H9 (cell line): ENCODE measurements at regions not wholly inside any gene's neighbourhood (a gene's known extent, or its start where the extent isn't known, plus 50 kb on each side); places are given as distances from the start of the nearest gene placed in this dataset.

Experiments used
- DNase-seq: peaks from one replicate; pipeline ENCODE4 v3.0.0-alpha.2; 2017
- H2AFZ ChIP-seq: one replicate; pipeline ENCODE4 v1.6.1; 2013; ENCODE audit warnings: mild to moderate bottlenecking, low read length, control low read depth, moderate library complexity
- H2AK5ac ChIP-seq: 2 replicates; pipeline ENCODE4 v1.6.1; 2013; ENCODE audit warnings: low read length, control low read depth, mixed read lengths; ENCODE audit not compliant: insufficient read length
- H2BK120ac ChIP-seq: one replicate; pipeline ENCODE4 v1.6.1; 2013; ENCODE audit warnings: low read depth, mild to moderate bottlenecking, low read length, control low read depth, inconsistent platforms; ENCODE audit not compliant: poor library complexity, severe bottlenecking
- H2BK12ac ChIP-seq: 2 replicates; pipeline ENCODE4 v1.6.1; 2013; ENCODE audit warnings: low read length, control low read depth, mixed read lengths, low read depth; ENCODE audit not compliant: insufficient read length
- H2BK15ac ChIP-seq: 2 replicates; pipeline ENCODE4 v1.6.1; 2013; ENCODE audit warnings: low read depth, low read length, control low read depth
- H2BK20ac ChIP-seq: one replicate; pipeline ENCODE4 v1.6.1; 2013; ENCODE audit warnings: low read depth, mild to moderate bottlenecking, low read length, control low read depth, inconsistent platforms; ENCODE audit not compliant: poor library complexity, severe bottlenecking
- H2BK5ac ChIP-seq: 2 replicates; pipeline ENCODE4 v1.6.1; 2013; ENCODE audit warnings: low read length, control low read depth, mixed read lengths; ENCODE audit not compliant: insufficient read length
- H3K14ac ChIP-seq: 2 replicates; pipeline ENCODE4 v1.6.1; 2013; ENCODE audit warnings: low read length, control low read depth; ENCODE audit not compliant: insufficient read depth
- H3K18ac ChIP-seq: 2 replicates; pipeline ENCODE4 v1.6.1; 2013; ENCODE audit warnings: low read depth, mild to moderate bottlenecking, mixed read lengths, low read length, control low read depth; ENCODE audit not compliant: insufficient read length
- H3K23ac ChIP-seq: 2 replicates; pipeline ENCODE4 v1.6.1; 2013; ENCODE audit warnings: low read length, control low read depth, mixed read lengths, low read depth; ENCODE audit not compliant: insufficient read length
- H3K23me2 ChIP-seq: 2 replicates; pipeline ENCODE4 v1.6.1; 2013; ENCODE audit warnings: low read depth, mild to moderate bottlenecking, mixed read lengths, low read length, control low read depth; ENCODE audit not compliant: insufficient read length, poor library complexity, severe bottlenecking
- H3K27ac ChIP-seq: 2 replicates; pipeline ENCODE4 v1.5.1; 2013; ENCODE audit warnings: low read length, control low read depth, mixed read lengths, low read depth; ENCODE audit not compliant: insufficient read length
- H3K27me3 ChIP-seq: 2 replicates; pipeline ENCODE4 v1.6.1; 2013; ENCODE audit warnings: low read length, control low read depth, inconsistent platforms; ENCODE audit not compliant: insufficient read depth
- H3K4ac ChIP-seq: 2 replicates; pipeline ENCODE4 v1.6.1; 2013; ENCODE audit warnings: low read depth, mild to moderate bottlenecking, control low read depth, inconsistent platforms, low read length, moderate library complexity
- H3K4me1 ChIP-seq: 2 replicates; pipeline ENCODE4 v1.6.1; 2013; ENCODE audit warnings: low read length, control low read depth, inconsistent platforms; ENCODE audit not compliant: insufficient read depth
- H3K4me2 ChIP-seq: 2 replicates; pipeline ENCODE4 v1.6.1; 2013; ENCODE audit warnings: low read length, control low read depth, mixed read lengths; ENCODE audit not compliant: insufficient read length, insufficient read depth
- H3K56ac ChIP-seq: 2 replicates; pipeline ENCODE4 v1.6.1; 2013; ENCODE audit warnings: low read depth, mild to moderate bottlenecking, mixed read lengths, low read length, control low read depth; ENCODE audit not compliant: insufficient read length
- H3K79me1 ChIP-seq: 2 replicates; pipeline ENCODE4 v1.6.1; 2013; ENCODE audit warnings: low read depth, mild to moderate bottlenecking, moderate library complexity, low read length, control low read depth, inconsistent platforms; ENCODE audit not compliant: insufficient read depth, poor library complexity, severe bottlenecking
- H3K79me2 ChIP-seq: 2 replicates; pipeline ENCODE4 v1.6.1; 2013; ENCODE audit warnings: low read length, control low read depth, inconsistent platforms; ENCODE audit not compliant: insufficient read depth
- H3K9ac ChIP-seq: 2 replicates; pipeline ENCODE4 v1.6.1; 2013; ENCODE audit warnings: low read length, control low read depth, mixed read lengths; ENCODE audit not compliant: insufficient read length; ENCODE audit errors: extremely low read depth
- H3K9me3 ChIP-seq: one replicate; pipeline ENCODE4 v1.6.1; 2013; ENCODE audit warnings: low read depth, low read length, inconsistent platforms; ENCODE audit not compliant: control insufficient read depth
- H3T11ph ChIP-seq: one replicate; pipeline ENCODE4 v1.6.1; 2013; ENCODE audit warnings: mild to moderate bottlenecking, low read length, control low read depth, inconsistent platforms
- H4K20me1 ChIP-seq: one replicate; pipeline ENCODE4 v1.6.1; 2013; ENCODE audit not compliant: control insufficient read depth, insufficient read length, insufficient read depth
- H4K5ac ChIP-seq: 2 replicates; pipeline ENCODE4 v1.6.1; 2013; ENCODE audit warnings: low read depth, mild to moderate bottlenecking, mixed read lengths, low read length, control low read depth; ENCODE audit not compliant: insufficient read length
- H4K8ac ChIP-seq: replicated peaks from 2 replicates; pipeline ENCODE4 v1.6.1; 2013; ENCODE audit warnings: low read length, control low read depth, mixed read lengths, low read depth; ENCODE audit not compliant: insufficient read length
- H4K91ac ChIP-seq: 2 replicates; pipeline ENCODE4 v1.6.1; 2013; ENCODE audit warnings: low read depth, mild to moderate bottlenecking, moderate library complexity, mixed read lengths, low read length, control low read depth; ENCODE audit not compliant: insufficient read length
- H3K27ac Mint-ChIP-seq, 3 experiments: 2 replicates in 2 of 3; 3 replicates in 1 of 3; pipeline ENCODE4 v1.8.0; 2020 to 2021; ENCODE audit warnings: mixed read lengths in 3 of 3, mild to moderate bottlenecking in 1 of 3, moderate library complexity in 1 of 3
- H3K27me3 Mint-ChIP-seq: 2 replicates; pipeline ENCODE4 v1.8.0; 2021; ENCODE audit warnings: low read depth, mild to moderate bottlenecking, moderate library complexity, mixed read lengths
- H3K36me3 Mint-ChIP-seq, 3 experiments: 2 replicates in 2 of 3; 3 replicates in 1 of 3; pipeline ENCODE4 v1.8.0; 2020 to 2021; ENCODE audit warnings: low read depth in 3 of 3, mixed read lengths in 3 of 3; ENCODE audit not compliant: insufficient read depth in 1 of 3
- H3K4me1 Mint-ChIP-seq, 2 experiments: 2 replicates each; pipeline ENCODE4 v1.8.0; 2020; ENCODE audit warnings: mixed read lengths in 2 of 2
- H3K4me3 Mint-ChIP-seq, 2 experiments: 2 replicates in 1 of 2; 3 replicates in 1 of 2; pipeline ENCODE4 v1.8.0; 2020 to 2021; ENCODE audit warnings: mild to moderate bottlenecking in 2 of 2, mixed read lengths in 2 of 2, moderate library complexity in 1 of 2
- H3K9me3 Mint-ChIP-seq, 2 experiments: 2 replicates in 1 of 2; 3 replicates in 1 of 2; pipeline ENCODE4 v1.8.0; 2020; ENCODE audit warnings: mild to moderate bottlenecking in 2 of 2, mixed read lengths in 2 of 2, moderate library complexity in 1 of 2
- CTCF ChIP-seq: fragments of 200-600 bp; sonication (generic); conservative IDR thresholded peaks from 3 replicates; pipeline ENCODE4 v1.8.0; 2021; ENCODE audit warnings: antibody characterized with exemption, mild to moderate bottlenecking
- WGBS: extraction: QIAGEN DNeasy Blood & Tissue Kit; methylation state at CpG from one replicate; pipeline ENCODE4 v1.1.7; 2013; ENCODE audit warnings: missing lambda C conversion rate, low lambda C conversion rate, mixed read lengths; ENCODE audit not compliant: insufficient read length; ENCODE audit errors: extremely low coverage; 5-methylcytosine and 5-hydroxymethylcytosine counted together

- no peaks in the 10 kb centered on the region for H3K36me3 Mint-ChIP-seq
- no peak overlapping the region for H2BK120ac ChIP-seq
- H2AK5ac ChIP-seq = no peak overlapping the region
- no peaks in the 10 kb centered on the region for H3K79me1 ChIP-seq
- H4K8ac ChIP-seq = no peak overlapping the region
- H3K4me1 Mint-ChIP-seq = peaks cover 25% of the 10 kb centered on the region in 2 experiments
- no peak overlapping the region for H3K23ac ChIP-seq
- no peak overlapping the region for H3K27ac Mint-ChIP-seq
- no peak overlapping the region for H4K91ac ChIP-seq
- no peak overlapping the region for H2BK5ac ChIP-seq
- no peak for TF ChIP-seq CTCF
- H3K27me3 Mint-ChIP-seq = peaks cover 9% of the 10 kb centered on the region
- no peak overlapping the region for H2BK12ac ChIP-seq
- H3K9ac ChIP-seq = no peak overlapping the region
- H3K4me1 ChIP-seq = no peaks in the 10 kb centered on the region; the same call in 1 of the 2 replicates
- no CpG with 5 or more reads among the region's 19 CpGs for WGBS
- H3K9me3 Mint-ChIP-seq = no peaks in the 10 kb centered on the region; a peak in 1 of 5 replicates
- no peaks in the 10 kb centered on the region for H3K79me2 ChIP-seq
- no peaks in the 10 kb centered on the region for H3K9me3 ChIP-seq
- no peak overlapping the region for H3K4me3 Mint-ChIP-seq
- no peaks in the 10 kb centered on the region for H4K20me1 ChIP-seq
- no peak overlapping the region for H2BK20ac ChIP-seq
- no peak overlapping the region for H2AFZ ChIP-seq
- H3K27ac ChIP-seq = no peak overlapping the region
- no peak overlapping the region for H3K18ac ChIP-seq
- H3T11ph ChIP-seq = no peak overlapping the region
- no peak overlapping the region for H2BK15ac ChIP-seq
- no peak overlapping the region for H3K14ac ChIP-seq
- no peak overlapping the region for H3K56ac ChIP-seq
- H4K5ac ChIP-seq = no peak overlapping the region
- no peak for DNase-seq
- no peak overlapping the region for H3K4ac ChIP-seq
- no peak overlapping the region for H3K4me2 ChIP-seq
- no peaks in the 10 kb centered on the region for H3K23me2 ChIP-seq
- H3K27me3 ChIP-seq = no peaks in the 10 kb centered on the region
These were observed 60.2 kb downstream of the DLL1 start for GRCh38 chr6:170230520-170231292.
